ENCODE measurements at regions not wholly inside any gene's neighbourhood (a gene's known extent, or its start where the extent isn't known, plus 50 kb on each side); places are given as distances from the start of the nearest gene placed in this dataset.

DNA sequence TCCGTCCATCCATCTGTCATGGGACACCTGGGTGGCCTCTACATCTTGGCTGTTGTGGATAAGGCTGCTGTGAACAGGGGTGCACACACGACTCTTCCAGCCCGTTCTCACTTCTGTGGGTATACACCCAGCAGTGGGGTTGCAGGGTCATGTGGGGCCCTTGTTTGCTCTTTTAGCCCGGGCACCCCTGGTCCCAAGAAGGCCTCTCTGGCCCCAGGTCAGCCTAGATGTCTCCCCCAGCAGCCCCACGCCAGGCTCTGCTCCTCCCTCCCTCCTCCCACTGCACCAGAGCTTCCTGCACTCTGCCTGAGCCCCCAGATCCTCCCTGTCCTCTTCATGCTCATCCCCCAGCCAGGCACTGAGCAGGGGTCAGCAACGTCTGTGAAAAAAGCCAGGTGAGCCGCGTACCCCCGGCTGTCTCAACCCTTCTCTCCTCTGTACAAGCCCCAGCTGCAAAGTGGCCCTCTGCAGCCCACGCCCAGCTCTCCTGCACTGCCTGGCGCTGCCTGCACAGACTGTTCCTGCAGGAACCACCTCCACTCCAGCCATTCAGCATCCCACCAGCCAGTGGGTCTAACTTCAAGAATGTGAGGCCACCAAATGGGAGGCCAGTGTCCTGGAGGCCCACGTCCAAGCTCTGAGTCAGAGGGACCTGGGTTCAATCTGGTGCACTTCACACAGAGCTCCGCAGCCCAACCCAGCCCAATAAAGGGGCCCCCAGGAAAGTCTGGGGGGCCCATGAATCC, 1508.9 kb downstream of the BRD1 start:
- TF ChIP-seq EP300 (IDR thresholded peaks at IDR 0.05), result no peak
- no peak for TF ChIP-seq POLR2AphosphoS5 (IDR thresholded peaks at IDR 0.05)
- TF ChIP-seq POLR2A (IDR thresholded peaks at IDR 0.05), result no peak
- TF ChIP-seq, protein P1, sequence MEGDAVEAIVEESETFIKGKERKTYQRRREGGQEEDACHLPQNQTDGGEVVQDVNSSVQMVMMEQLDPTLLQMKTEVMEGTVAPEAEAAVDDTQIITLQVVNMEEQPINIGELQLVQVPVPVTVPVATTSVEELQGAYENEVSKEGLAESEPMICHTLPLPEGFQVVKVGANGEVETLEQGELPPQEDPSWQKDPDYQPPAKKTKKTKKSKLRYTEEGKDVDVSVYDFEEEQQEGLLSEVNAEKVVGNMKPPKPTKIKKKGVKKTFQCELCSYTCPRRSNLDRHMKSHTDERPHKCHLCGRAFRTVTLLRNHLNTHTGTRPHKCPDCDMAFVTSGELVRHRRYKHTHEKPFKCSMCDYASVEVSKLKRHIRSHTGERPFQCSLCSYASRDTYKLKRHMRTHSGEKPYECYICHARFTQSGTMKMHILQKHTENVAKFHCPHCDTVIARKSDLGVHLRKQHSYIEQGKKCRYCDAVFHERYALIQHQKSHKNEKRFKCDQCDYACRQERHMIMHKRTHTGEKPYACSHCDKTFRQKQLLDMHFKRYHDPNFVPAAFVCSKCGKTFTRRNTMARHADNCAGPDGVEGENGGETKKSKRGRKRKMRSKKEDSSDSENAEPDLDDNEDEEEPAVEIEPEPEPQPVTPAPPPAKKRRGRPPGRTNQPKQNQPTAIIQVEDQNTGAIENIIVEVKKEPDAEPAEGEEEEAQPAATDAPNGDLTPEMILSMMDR (IDR thresholded peaks at IDR 0.05), result no peak
- Histone ChIP-seq H3K4me3 (no peak overlapping the region), H3K27ac (no peak overlapping the region), H3K27me3 (peaks cover 0 to 47% (median 5%) of the 10 kb centered on the region in 3 donors), H3K4me1 (no peaks in the 10 kb centered on the region), H3K36me3 (no peaks in the 10 kb centered on the region), H3K9me3 (peaks cover 0 to under 1% (median 0%) of the 10 kb centered on the region in 4 donors)
- WGBS, 5 donors, result 70 to 79% (median 76%) methylated on average over 10 to 13 of the region's 13 CpGs
- DNase-seq, result no peak
- intact Hi-C loops (cut with DNase I; ENCODE audit: low total_unique reads), result no loop called here

DNA sequence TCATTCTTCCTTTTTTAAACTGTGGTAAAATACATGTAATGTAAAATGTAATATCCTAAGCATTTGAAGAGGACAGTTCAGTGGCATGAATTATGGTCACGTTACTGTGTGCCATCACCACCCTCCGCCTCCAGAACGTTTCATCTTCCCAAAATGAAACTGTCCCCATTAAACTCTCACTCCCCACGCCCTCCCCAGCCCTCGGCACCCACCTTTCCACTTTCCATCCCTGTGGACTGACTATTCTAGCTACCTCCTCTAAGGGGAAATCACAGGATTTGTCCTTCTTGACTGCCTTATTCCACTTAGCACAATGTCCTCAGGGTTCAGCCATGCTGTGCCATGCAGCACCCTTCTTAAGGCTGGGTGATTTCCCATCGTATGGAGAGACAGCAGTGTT, 1509.5 kb downstream of the BRD1 start:
- TF ChIP-seq, protein P1 (IDR thresholded peaks at IDR 0.05), result no peak
- TF ChIP-seq POLR2AphosphoS5 (IDR thresholded peaks at IDR 0.05) (no peak), POLR2A (IDR thresholded peaks at IDR 0.05) (no peak), EP300 (IDR thresholded peaks at IDR 0.05) (no peak)
- H3K36me3 ChIP-seq, result no peaks in the 10 kb centered on the region
- H3K27me3 ChIP-seq, result peaks cover 0 to 47% (median 5%) of the 10 kb centered on the region in 3 donors
- DNase-seq, result no peak
- peaks cover 0 to 4% (median under 1%) of the 10 kb centered on the region in 4 donors for H3K9me3 ChIP-seq
- WGBS, 5 donors, result 69 to 76% (median 75%) methylated on average over 6 of the region's 6 CpGs
- no peak overlapping the region for H3K4me3 ChIP-seq
- H3K4me1 ChIP-seq, result no peaks in the 10 kb centered on the region
- intact Hi-C loops (cut with DNase I; ENCODE audit: low total_unique reads), result no loop called here
- no peak overlapping the region for H3K27ac ChIP-seq

DNA sequence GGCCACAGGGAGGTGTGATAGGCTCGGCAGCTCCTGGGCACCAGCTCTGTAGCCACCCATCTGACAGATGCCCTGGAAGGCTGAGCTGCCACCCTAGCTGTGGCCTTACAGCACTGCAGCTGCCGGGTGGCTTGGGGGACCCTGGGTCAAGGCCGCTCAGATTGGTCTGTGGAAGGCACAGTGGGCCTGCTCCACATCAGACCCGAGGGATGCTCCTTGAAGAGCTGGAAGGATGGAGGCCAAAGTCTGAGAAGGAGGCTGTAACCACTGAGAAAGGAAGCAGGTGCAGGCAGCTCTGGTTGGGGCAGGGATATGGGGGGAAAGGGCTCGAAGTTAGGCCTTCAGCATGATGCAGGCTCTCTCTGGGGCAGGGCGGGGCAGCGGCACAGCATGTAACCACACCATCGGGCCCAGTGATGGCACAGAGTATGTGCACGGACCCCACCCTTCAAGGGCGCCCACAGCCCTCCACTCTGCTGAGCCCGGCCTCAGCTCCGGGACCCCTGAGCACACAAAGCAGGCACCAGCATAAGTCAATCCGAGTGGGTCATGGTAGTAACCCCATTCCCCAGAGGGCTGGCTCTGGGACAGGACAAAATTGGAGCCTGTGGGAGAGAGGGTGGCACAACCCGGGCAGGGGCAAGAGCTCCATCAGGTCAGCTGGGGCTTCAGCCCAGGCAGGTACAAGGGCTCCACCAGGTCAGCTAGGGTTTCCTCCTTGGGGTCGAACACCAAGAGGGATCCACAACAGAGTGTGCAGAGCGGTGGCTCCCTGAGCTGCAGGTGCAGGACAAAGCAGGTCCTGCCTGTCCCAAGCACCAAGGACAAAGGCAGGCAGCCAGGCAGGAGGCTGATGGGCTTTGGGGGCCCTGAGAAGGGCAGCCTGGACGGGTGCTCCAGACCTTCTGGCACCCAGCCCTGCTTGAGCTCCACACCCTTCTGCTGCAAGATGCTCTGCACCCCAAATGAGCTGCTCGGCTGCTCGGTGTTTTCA, 1511.1 kb downstream of the BRD1 start:
- Histone ChIP-seq H3K27me3 (peaks cover 0 to 40% (median 5%) of the 10 kb centered on the region in 3 donors), H3K9me3 (peaks cover 0 to 20% (median 16%) of the 10 kb centered on the region in 4 donors), H3K27ac (no peak overlapping the region), H3K4me1 (no peaks in the 10 kb centered on the region), H3K4me3 (no peak overlapping the region), H3K36me3 (no peaks in the 10 kb centered on the region)
- intact Hi-C loops (cut with DNase I; ENCODE audit: low total_unique reads), result no loop called here
- peak in 1 of 2 donors; percentile 16 for DNase-seq
- TF ChIP-seq POLR2A (IDR thresholded peaks at IDR 0.05), result no peak
- no peak for TF ChIP-seq EP300 (IDR thresholded peaks at IDR 0.05)
- no peak for TF ChIP-seq POLR2AphosphoS5 (IDR thresholded peaks at IDR 0.05)
- TF ChIP-seq, protein P1 (IDR thresholded peaks at IDR 0.05), result no peak
- WGBS, 5 donors, result 75 to 84% (median 78%) methylated on average over 14 to 19 of the region's 19 CpGs
